Panc1 (cell line): ENCODE measurements at regions not wholly inside any gene's neighbourhood (a gene's known extent, or its start where the extent isn't known, plus 50 kb on each side); places are given as distances from the start of the nearest gene placed in this dataset.
"Not testable (repeated sequence)": the region's sequence is repeated elsewhere in the genome, so short reads cannot be mapped to it uniquely, and the experiment has no call there.

ENCODE experiments used
- ATAC-seq: fragments of 200-7000 bp; cut with Tn5 transposase; 2 replicates; pipeline ENCODE4 v1.9.1; 2020; ENCODE audit warnings: mild to moderate bottlenecking, moderate library complexity
- BruUV-seq: library from RNA; stranded (reverse); fragments of 400-500 nt; replicated peaks from 2 replicates; lab custom pipeline; 2021; lab: Mats Ljungman, UMichigan
- CTCF ChIA-PET: fragments of 300-600 bp; sonication (Branson Sonifier 250); formaldehyde crosslinking; loops from one replicate; lab custom pipeline; 2022; ENCODE audit warnings: antibody characterized with exemption; lab: Charles Lee
- POLR2A ChIA-PET: fragments of 300-600 bp; sonication (Branson Sonifier 250); formaldehyde crosslinking; loops from one replicate; lab custom pipeline; 2022; ENCODE audit warnings: antibody characterized with exemption; lab: Charles Lee
- DNase-seq: peaks from one replicate; pipeline ENCODE4 v3.0.0-alpha.2; 2010; ENCODE audit warnings: low read depth, low spot score
- H3K27ac ChIP-seq: 2 replicates; pipeline ENCODE4 v1.5.1; 2011; ENCODE audit warnings: mild to moderate bottlenecking, low read length, inconsistent platforms
- H3K27me3 ChIP-seq: fragments of 200-500 bp; sonication (Bioruptor generic); 2 replicates; pipeline ENCODE4 v1.6.0; 2014; ENCODE audit warnings: low read length, inconsistent platforms; ENCODE audit not compliant: control insufficient read depth, insufficient read depth
- H3K36me3 ChIP-seq: fragments of 200-500 bp; sonication (Bioruptor generic); 2 replicates; pipeline ENCODE4 v1.5.1; 2014; ENCODE audit warnings: inconsistent platforms, mild to moderate bottlenecking, low read length, moderate library complexity; ENCODE audit not compliant: control insufficient read depth, insufficient read depth
- H3K4me1 ChIP-seq: 2 replicates; pipeline ENCODE4 v1.5.1; 2011; ENCODE audit warnings: inconsistent platforms, mild to moderate bottlenecking, low read length, moderate library complexity; ENCODE audit not compliant: control insufficient read depth, insufficient read depth
- H3K4me3 ChIP-seq, 2 experiments: 2 replicates each; pipeline ENCODE4 v1.5.1; 2011 to 2012; ENCODE audit warnings: low read depth in 2 of 2, low read length in 2 of 2, mild to moderate bottlenecking in 2 of 2, inconsistent platforms in 1 of 2, moderate library complexity in 1 of 2
- H3K9me3 ChIP-seq: fragments of 200-500 bp; sonication (Bioruptor generic); 2 replicates; pipeline ENCODE4 v1.5.1; 2014; ENCODE audit warnings: low read depth, mild to moderate bottlenecking, inconsistent platforms, low read length, moderate library complexity; ENCODE audit not compliant: control insufficient read depth, insufficient read depth
- CTCF ChIP-seq: fragments of 450-650 bp; IDR thresholded peaks from 2 replicates; pipeline ENCODE4 v1.5.1; 2017; ENCODE audit warnings: mild to moderate bottlenecking
- POLR2AphosphoS5 ChIP-seq: IDR thresholded peaks from 2 replicates; pipeline ENCODE4 v1.6.1; 2012; ENCODE audit warnings: mild to moderate bottlenecking, low read depth, low read length, moderate library complexity
- SIN3A ChIP-seq: IDR thresholded peaks from 2 replicates; pipeline ENCODE4 v1.6.1; 2012; ENCODE audit warnings: low read depth, mild to moderate bottlenecking, low read length, moderate library complexity, borderline replicate concordance; ENCODE audit not compliant: insufficient read depth
- TCF7L2 ChIP-seq: IDR thresholded peaks from 2 replicates; pipeline ENCODE4 v1.6.1; 2011; ENCODE audit warnings: mild to moderate bottlenecking, low read depth, low read length, inconsistent platforms
- in situ Hi-C: cut with HindIII; loops from 2 replicates; pipeline ENCODE4 v1.10.0; 2016; ENCODE audit warnings: low sequenced_read_pairs, low pct_unique_long_range_greater_than_20kb
- intact Hi-C: fragments of 100-400 bp; cut with micrococcal nuclease; formaldehyde crosslinking; loops from one replicate; pipeline ENCODE4 v1.10.0; 2022; ENCODE audit not compliant: unreplicated experiment
- TF ChIP-seq, protein P1 (sequence below), 2 experiments: IDR thresholded peaks; 2 replicates each; pipeline ENCODE4 v1.6.1; 2011 to 2012; ENCODE audit warnings: low read depth in 2 of 2, control low read depth in 1 of 2, low read length in 1 of 2, mild to moderate bottlenecking in 1 of 2, moderate library complexity in 1 of 2; ENCODE audit not compliant: insufficient read depth in 1 of 2

DNA sequence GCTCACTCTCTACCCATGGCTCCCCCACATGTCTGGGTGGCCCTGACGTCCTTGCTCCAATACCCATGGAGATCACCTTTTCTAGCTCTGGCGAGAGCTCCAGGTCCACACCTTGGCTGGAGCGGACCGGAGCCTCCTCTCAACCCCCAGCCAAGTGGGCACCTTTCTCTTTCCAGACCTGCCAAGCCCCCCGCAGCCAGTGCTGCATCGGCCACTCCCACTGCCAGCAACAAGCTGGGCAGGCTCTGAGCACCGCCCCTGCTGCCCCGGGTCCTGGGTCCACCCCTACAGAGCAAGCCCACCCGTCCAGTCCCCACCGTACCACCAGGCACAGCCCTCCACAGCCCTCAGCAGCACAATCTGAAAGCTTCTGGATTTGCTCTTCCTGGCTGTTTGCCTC lies 98.2 kb upstream of the C14orf180 start:
- ChIA-PET POLR2A (no interaction called here), CTCF (no interaction called here)
- H3K27ac ChIP-seq = no peak overlapping the region
- TF ChIP-seq TCF7L2 = no peak
- TF ChIP-seq, protein P1, sequence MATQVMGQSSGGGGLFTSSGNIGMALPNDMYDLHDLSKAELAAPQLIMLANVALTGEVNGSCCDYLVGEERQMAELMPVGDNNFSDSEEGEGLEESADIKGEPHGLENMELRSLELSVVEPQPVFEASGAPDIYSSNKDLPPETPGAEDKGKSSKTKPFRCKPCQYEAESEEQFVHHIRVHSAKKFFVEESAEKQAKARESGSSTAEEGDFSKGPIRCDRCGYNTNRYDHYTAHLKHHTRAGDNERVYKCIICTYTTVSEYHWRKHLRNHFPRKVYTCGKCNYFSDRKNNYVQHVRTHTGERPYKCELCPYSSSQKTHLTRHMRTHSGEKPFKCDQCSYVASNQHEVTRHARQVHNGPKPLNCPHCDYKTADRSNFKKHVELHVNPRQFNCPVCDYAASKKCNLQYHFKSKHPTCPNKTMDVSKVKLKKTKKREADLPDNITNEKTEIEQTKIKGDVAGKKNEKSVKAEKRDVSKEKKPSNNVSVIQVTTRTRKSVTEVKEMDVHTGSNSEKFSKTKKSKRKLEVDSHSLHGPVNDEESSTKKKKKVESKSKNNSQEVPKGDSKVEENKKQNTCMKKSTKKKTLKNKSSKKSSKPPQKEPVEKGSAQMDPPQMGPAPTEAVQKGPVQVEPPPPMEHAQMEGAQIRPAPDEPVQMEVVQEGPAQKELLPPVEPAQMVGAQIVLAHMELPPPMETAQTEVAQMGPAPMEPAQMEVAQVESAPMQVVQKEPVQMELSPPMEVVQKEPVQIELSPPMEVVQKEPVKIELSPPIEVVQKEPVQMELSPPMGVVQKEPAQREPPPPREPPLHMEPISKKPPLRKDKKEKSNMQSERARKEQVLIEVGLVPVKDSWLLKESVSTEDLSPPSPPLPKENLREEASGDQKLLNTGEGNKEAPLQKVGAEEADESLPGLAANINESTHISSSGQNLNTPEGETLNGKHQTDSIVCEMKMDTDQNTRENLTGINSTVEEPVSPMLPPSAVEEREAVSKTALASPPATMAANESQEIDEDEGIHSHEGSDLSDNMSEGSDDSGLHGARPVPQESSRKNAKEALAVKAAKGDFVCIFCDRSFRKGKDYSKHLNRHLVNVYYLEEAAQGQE (IDR thresholded peaks at IDR 0.05; ENCODE audit: insufficient read depth in 1 of 2, low read depth in 2 of 2, low read length in 1 of 2) = no peak
- TF ChIP-seq SIN3A = no peak
- TF ChIP-seq POLR2AphosphoS5 = no peak
- TF ChIP-seq CTCF = no peak
- DNase-seq (no peak), ATAC-seq (no peak)
- H3K4me3 ChIP-seq = no peak overlapping the region
- no TSS peak for BruUV-seq
- in situ Hi-C loops (no loop called here), intact Hi-C loops (no loop called here)
- H3K36me3 ChIP-seq = no peaks in the 10 kb centered on the region
- H3K4me1 ChIP-seq = no peaks in the 10 kb centered on the region
- H3K27me3 ChIP-seq = no peaks in the 10 kb centered on the region; the same call in 1 of the 2 replicates
- no peaks in the 10 kb centered on the region for H3K9me3 ChIP-seq

- H3K4me1 ChIP-seq, CTCF ChIA-PET, H3K27ac ChIP-seq, in situ Hi-C loops, H3K27me3 ChIP-seq, H3K4me3 ChIP-seq, H3K9me3 ChIP-seq, ATAC-seq, BruUV-seq, DNase-seq, POLR2A ChIA-PET, intact Hi-C loops, H3K36me3 ChIP-seq: not testable (repeated sequence)
Observed at GRCh38 chr14:104482017-104482416, 97.5 kb upstream of the C14orf180 start.

DNA sequence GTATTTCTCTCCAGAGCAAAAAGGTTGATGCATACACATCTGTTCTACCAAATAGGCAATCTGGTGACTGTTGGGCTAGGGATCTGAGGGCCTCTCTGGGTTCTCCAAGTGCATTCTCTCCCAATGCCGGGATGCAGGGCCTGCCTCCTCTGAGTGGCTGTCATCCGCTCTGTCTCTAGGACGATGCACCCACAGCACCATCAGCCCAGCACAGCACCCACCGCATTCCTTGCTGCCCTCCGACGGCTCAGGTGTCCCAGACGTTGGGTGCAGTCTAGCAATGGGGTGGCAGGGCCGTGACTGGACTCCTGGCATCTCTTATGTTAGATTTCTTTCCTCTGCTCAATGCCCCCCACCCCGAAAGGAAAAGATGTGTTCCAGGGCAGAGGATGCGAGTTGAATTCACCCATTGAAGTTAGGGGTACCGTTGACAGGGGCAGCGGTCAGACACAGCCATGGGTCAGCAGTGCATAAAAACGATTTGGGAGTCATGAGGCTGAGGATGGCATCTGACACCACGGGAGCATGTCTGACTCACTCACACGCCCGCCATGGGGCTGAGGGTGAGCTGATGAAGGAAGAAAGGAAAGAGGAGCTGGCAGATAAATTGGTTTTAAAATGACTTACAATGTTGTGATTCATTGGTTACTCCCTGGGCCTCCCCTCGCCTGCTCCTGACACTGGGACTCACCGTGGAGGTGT lies 93.2 kb upstream of the C14orf180 start:
- no peaks in the 10 kb centered on the region for H3K36me3 ChIP-seq
- no peak for ATAC-seq
- H3K4me1 ChIP-seq = no peaks in the 10 kb centered on the region
- H3K4me3 ChIP-seq = no peak overlapping the region
- TF ChIP-seq, protein P1 (IDR thresholded peaks at IDR 0.05; ENCODE audit: insufficient read depth in 1 of 2, low read depth in 2 of 2, low read length in 1 of 2) = no peak
- TF ChIP-seq TCF7L2 (no peak), CTCF (no peak), POLR2AphosphoS5 (no peak), SIN3A (no peak)
- H3K27ac ChIP-seq = no peak overlapping the region
- H3K27me3 ChIP-seq = no peaks in the 10 kb centered on the region; the same call in none of the 2 replicates
- intact Hi-C loops = no loop called here
- DNase-seq = no peak
- in situ Hi-C loops = no loop called here
- H3K9me3 ChIP-seq = no peaks in the 10 kb centered on the region
- ChIA-PET CTCF (no interaction called here), POLR2A (no interaction called here)
- BruUV-seq = no TSS peak
